Chondrocyte (in vitro differentiated cells): ENCODE measurements at regions not wholly inside any gene's neighbourhood (a gene's known extent, or its start where the extent isn't known, plus 50 kb on each side); places are given as distances from the start of the nearest gene placed in this dataset.
A peak's percentile ranks its signal among the peaks of the same experiment; 100 is the strongest.
"Not testable (repeated sequence)": the region's sequence is repeated elsewhere in the genome, so short reads cannot be mapped to it uniquely, and the experiment has no call there.

Experiments used
- DNase-seq: peaks from one replicate; pipeline ENCODE4 v3.0.0; 2021; ENCODE audit warnings: mixed read lengths, low spot score
- H3K27ac Mint-ChIP-seq: one replicate; pipeline ENCODE4 v1.8.0; 2021; ENCODE audit warnings: mild to moderate bottlenecking, moderate library complexity, mixed read lengths; ENCODE audit not compliant: unreplicated experiment
- H3K27me3 Mint-ChIP-seq: 2 replicates; pipeline ENCODE4 v1.8.0; 2021; ENCODE audit warnings: low read depth, mixed read lengths
- H3K36me3 Mint-ChIP-seq: 2 replicates; pipeline ENCODE4 v1.8.0; 2021; ENCODE audit warnings: low read depth, mixed read lengths
- H3K4me1 Mint-ChIP-seq: 2 replicates; pipeline ENCODE4 v1.8.0; 2021; ENCODE audit warnings: low read depth, mild to moderate bottlenecking, mixed read lengths
- H3K4me3 Mint-ChIP-seq: one replicate; pipeline ENCODE4 v1.8.0; 2021; ENCODE audit warnings: mild to moderate bottlenecking, moderate library complexity, mixed read lengths; ENCODE audit not compliant: unreplicated experiment
- H3K9me3 Mint-ChIP-seq: 2 replicates; pipeline ENCODE4 v1.8.0; 2021; ENCODE audit warnings: low read depth, mixed read lengths
- TF ChIP-seq, protein P1 (sequence below): fragments of 200-600 bp; sonication (generic); IDR thresholded peaks from 2 replicates; pipeline ENCODE4 v1.5.0; 2021; ENCODE audit warnings: antibody characterized with exemption, mild to moderate bottlenecking, moderate library complexity

DNA sequence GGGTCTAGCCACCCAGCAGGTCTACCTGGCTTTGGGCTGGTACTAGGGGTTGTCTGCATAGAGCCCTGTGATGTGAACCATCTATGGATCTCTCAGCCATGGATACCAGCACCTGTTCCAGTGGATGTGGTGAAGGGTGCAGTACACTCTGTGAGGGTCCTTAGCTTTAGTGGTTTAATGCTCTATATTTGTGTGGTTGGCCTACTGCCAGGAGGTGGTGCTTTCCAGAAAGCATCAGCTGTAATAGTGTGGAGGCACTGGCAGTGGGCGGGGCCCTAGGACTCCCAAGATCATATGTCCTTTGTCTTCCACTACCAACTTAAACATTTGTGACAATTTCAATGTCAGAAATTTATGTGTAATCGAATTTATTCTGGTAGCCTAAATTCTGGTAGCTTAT lies 1065.1 kb downstream of the RPIA start:
- peaks cover 47% of the 10 kb centered on the region for H3K9me3 Mint-ChIP-seq
- H3K36me3 Mint-ChIP-seq, H3K27ac Mint-ChIP-seq, H3K4me1 Mint-ChIP-seq, H3K4me3 Mint-ChIP-seq, H3K27me3 Mint-ChIP-seq: not testable (repeated sequence)
- DNase-seq, result peak; percentile 58

DNA sequence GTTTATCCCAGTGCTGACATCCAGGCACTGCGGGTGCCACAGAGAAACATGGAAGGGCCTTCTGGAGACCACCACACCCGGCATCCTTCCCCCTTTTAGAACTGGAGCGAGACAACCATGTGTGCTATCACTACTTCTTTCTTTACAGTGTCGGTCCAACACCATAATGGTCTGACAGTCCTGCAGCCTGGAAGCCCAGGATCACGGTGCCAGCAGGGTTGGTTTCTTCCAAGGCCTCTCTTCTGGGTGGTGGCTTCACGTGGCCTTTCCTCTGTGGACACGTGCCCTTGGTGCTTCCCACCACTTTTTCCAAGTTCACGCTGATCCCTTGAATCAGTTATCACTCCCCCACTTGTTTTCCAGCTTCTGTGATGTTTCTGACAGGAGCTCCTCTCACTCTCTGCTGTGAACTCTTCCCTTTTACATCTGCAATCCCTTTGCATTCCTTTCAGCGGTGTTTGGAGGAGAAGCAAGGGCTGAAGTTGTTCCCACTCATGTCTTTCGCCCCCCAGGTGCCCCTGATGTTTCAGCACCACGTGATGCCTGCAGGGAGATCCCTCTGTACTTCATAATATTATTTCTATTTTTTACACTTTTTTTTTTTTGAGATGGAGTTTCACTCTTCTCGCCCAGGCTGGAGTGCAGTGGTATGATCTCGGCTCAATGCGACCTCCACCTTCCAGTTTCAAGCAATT lies 1067.0 kb downstream of the RPIA start:
- H3K27ac Mint-ChIP-seq, H3K36me3 Mint-ChIP-seq, H3K27me3 Mint-ChIP-seq, H3K4me3 Mint-ChIP-seq, H3K4me1 Mint-ChIP-seq: not testable (repeated sequence)
- DNase-seq, result peak; percentile 58
- H3K9me3 Mint-ChIP-seq, result peaks cover 55% of the 10 kb centered on the region

DNA sequence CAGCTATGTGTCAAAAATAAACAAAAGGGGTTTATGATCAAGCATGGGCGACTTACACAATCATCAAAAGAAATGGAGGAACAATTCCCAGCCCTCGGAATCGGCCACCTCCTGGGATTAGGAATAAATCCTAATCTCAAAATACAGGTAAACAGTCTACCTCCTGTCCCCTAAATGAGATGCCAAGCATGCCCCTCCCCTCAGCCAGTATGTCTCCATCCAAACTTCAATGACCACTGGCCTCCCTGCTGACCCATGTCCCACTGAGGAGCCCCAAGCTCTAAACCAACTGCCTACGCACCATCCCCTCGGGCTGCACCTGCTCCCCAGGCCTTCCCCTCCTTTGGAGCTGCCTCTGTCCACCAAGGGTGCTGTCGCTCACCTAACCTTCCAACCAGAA lies 1069.3 kb downstream of the RPIA start:
- H3K36me3 Mint-ChIP-seq, H3K27me3 Mint-ChIP-seq, H3K27ac Mint-ChIP-seq, H3K4me3 Mint-ChIP-seq, H3K4me1 Mint-ChIP-seq: not testable (repeated sequence)
- peak; percentile 44 for DNase-seq
- H3K9me3 Mint-ChIP-seq, result peaks cover 58% of the 10 kb centered on the region

DNA sequence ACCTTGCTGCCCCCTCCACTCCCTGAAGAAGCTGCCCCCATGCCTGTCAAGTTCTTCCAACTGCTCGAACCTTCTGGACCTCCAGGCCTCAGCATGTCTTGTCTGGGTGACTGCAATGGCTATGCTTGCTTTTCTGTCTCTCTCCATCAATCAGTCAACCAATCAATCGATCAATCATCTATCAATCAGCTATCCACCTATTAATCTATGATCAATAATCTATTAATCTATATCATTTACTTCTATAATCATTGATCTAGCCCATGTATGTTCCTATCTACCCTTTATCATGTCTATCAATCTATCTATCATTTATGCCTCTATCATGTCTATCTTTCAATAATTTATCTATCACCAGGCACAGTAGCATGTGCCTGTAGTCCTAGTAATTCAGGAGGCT lies 1069.7 kb downstream of the RPIA start:
- H3K9me3 Mint-ChIP-seq, result peaks cover 57% of the 10 kb centered on the region
- not testable (repeated sequence) for DNase-seq, H3K4me3 Mint-ChIP-seq, H3K4me1 Mint-ChIP-seq, H3K27ac Mint-ChIP-seq, H3K36me3 Mint-ChIP-seq, H3K27me3 Mint-ChIP-seq

DNA sequence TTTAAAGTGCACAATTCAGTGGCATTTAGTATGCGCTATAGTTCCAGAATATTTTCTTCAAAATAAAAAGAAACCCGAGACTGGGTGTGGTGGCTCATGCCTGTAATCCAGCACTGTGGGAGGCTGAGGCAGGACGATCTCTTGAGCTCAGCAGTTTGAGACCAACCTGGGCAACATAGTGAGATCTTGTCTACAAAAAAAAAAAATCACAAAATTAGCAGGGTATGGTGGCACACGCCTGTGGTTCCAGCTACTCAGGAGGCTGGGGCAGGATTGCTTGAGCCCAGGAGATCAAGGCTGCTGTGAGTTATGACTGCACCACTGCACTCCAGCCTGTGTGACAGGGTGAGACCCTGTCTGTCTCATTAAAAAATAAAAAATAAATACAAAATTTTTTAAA lies 1070.4 kb downstream of the RPIA start:
- H3K4me3 Mint-ChIP-seq, H3K36me3 Mint-ChIP-seq, H3K27me3 Mint-ChIP-seq, H3K4me1 Mint-ChIP-seq, H3K27ac Mint-ChIP-seq: not testable (repeated sequence)
- peaks cover 55% of the 10 kb centered on the region for H3K9me3 Mint-ChIP-seq
- peak; percentile 36 for DNase-seq

DNA sequence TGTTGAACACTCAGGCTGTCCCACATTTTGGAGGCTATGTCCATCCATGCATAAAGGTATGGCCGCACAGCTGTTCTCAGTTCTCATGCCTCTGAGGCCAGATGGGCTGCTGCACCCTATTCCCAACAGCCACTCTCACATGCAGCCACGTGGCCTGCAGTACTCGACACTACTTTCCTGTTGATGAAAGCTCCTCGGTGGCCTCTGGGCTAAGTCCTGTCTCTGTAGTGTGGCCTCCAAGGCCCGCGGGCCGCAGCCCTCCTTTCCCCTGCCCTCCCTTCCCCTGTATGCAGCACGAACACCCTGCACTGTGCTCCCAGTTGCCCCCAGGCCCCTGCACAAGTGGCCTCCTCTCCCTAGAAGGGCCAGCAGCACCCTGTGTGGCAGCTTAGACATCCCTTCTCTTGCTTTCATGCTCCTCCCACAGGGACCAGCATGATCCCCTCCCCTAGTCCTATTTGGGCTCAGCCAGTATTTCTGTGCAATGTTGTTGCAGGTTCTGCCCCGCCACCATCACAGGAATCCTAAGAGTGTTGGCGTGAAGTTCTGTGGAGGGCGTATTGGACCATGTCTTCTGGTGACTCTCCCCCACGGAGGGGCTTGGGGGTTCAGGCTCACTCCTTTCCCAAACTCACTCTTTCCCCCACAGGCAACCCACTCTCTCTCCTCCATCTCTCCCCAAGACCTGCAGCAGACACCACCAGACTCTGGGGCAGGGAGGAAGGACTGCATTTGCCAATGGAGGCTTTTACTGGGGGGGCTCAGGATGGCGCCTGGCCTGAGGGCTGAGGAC lies 1071.2 kb downstream of the RPIA start:
- H3K4me3 Mint-ChIP-seq, H3K27ac Mint-ChIP-seq, H3K36me3 Mint-ChIP-seq, H3K27me3 Mint-ChIP-seq, H3K4me1 Mint-ChIP-seq: not testable (repeated sequence)
- peaks cover 56% of the 10 kb centered on the region for H3K9me3 Mint-ChIP-seq
- peak; percentile 92 for DNase-seq

DNA sequence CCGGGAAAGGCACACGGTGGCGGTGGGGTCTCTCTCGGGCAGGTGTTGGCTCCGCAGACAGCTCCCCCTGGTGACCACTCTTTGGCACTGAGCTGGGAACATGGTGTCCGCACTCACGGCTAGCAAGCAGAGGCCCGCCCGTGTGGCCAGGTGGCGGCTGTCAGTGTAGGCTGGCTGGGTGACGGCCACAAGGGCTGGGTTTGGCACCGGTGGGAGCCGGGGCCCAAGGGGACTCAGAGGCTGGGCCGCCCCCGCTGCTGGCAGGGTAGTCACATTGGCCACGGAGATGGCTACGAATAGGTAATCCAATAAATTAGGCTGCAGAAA lies 1071.7 kb downstream of the RPIA start:
- Mint-ChIP-seq H3K4me1 (no peaks in the 10 kb centered on the region), H3K9me3 (peaks cover 54% of the 10 kb centered on the region), H3K27me3 (no peaks in the 10 kb centered on the region), H3K36me3 (no peaks in the 10 kb centered on the region), H3K27ac (no peak overlapping the region), H3K4me3 (no peak overlapping the region)
- DNase-seq, result peak; percentile 96
- TF ChIP-seq, protein P1, sequence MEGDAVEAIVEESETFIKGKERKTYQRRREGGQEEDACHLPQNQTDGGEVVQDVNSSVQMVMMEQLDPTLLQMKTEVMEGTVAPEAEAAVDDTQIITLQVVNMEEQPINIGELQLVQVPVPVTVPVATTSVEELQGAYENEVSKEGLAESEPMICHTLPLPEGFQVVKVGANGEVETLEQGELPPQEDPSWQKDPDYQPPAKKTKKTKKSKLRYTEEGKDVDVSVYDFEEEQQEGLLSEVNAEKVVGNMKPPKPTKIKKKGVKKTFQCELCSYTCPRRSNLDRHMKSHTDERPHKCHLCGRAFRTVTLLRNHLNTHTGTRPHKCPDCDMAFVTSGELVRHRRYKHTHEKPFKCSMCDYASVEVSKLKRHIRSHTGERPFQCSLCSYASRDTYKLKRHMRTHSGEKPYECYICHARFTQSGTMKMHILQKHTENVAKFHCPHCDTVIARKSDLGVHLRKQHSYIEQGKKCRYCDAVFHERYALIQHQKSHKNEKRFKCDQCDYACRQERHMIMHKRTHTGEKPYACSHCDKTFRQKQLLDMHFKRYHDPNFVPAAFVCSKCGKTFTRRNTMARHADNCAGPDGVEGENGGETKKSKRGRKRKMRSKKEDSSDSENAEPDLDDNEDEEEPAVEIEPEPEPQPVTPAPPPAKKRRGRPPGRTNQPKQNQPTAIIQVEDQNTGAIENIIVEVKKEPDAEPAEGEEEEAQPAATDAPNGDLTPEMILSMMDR, result no peak

DNA sequence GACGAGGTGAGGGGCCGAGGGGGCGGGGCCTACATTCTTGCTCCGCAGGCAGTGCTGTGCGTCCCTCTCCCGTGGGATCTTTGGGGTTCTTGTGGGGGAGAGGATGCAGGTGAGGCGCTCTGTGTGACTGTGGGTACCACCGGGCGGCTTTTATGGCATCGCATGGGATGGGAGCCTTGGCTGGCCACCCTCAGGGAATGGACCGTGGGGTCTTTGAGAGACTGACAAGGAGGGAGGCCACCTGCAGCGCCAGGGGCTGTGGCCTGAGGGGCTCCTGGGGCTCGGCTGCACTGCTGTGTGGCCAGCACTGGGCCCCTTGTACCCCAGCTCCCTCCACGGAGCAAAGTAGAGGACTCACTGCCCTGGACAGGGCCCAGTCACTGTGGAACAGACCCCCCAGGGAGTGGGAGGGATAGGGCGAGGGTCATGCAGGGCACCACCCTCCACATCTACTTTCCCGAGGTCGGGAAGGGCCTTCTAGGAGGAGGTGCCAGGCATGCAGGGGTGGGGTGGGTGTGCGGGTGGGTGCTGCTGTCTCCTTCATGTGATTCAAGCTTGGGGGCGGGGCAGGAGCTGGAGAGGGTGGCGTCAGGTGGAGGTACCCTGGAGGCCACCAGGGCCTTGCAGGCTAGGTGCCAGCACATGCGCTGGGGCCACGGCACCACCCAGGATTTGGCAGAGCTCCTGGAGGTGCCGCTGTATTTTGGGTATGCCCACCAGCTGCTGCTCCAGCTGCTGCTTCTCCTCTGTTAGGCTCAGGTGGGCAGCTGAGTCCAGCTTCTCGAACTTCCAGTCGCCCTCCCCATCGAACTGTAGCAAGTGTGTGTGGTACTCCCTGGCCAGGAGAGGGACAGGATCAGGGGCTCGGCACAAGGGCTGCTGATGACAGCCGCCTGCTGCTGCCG lies 1072.4 kb downstream of the RPIA start:
- peak; percentile 96 for DNase-seq
- no peak overlapping the region for H3K4me3 Mint-ChIP-seq
- TF ChIP-seq, protein P1, result no peak
- H3K4me1 Mint-ChIP-seq, result no peaks in the 10 kb centered on the region
- H3K36me3 Mint-ChIP-seq, result no peaks in the 10 kb centered on the region
- H3K9me3 Mint-ChIP-seq, result peaks cover 54% of the 10 kb centered on the region
- no peaks in the 10 kb centered on the region for H3K27me3 Mint-ChIP-seq
- H3K27ac Mint-ChIP-seq, result no peak overlapping the region

DNA sequence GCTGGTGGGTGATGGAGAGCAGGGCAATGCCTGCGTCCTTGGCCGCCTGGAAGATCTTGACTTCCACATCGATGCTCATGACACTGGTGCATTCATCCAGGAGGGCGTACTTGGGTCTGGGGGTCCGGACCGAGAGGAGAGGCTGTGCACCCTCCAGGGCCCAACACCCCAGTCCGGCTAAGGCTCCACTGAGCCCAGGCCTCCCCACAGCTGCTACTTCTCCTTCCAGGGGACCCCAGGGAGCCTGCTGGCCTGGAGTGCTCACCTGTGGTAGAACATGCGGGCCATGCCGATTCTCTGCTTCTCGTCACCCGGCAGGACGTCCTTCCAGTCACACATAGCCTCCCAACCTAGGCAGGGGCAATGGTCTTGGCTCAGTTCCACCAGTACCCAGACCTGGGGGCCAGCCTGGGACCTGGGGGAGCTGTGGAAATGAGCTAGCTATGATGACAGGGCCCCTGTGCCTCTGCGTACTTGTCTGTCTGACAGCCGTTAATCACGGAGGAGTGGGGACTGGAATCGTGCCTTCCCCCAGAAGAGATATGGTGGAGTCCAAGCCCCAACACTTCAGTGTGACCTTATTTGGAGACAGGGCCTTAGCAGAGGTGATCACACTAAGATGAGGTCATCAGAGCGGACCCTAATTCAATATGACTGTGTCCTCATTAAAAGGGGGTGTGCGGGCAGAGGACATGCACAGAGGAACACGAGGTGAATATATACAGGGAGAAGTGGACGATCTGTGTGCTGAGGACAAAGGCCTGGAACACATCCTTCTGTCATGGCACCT lies 1073.3 kb downstream of the RPIA start:
- H3K4me1 Mint-ChIP-seq, H3K27ac Mint-ChIP-seq, H3K36me3 Mint-ChIP-seq, H3K27me3 Mint-ChIP-seq, H3K4me3 Mint-ChIP-seq: not testable (repeated sequence)
- H3K9me3 Mint-ChIP-seq, result peaks cover 59% of the 10 kb centered on the region
- DNase-seq, result peak; percentile 97

DNA sequence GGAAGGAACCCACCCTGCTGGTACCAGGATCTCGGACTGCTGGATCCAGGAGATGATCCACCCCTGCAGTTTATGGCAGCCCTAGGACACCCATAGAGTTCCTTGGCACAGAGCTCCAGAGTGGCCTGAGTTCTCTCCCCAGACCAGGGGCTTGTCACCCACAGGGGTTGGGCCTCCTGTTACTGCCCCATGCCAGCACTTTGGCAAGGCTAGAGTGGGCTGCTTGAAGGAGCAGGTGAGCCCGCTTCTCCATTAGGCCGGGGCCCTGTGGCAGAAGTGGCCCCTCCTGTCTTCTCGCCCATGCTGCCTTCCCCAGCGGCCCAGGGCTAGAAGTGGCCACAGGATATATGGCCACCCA lies 1073.9 kb downstream of the RPIA start:
- not testable (repeated sequence) for H3K4me3 Mint-ChIP-seq, H3K27me3 Mint-ChIP-seq, H3K27ac Mint-ChIP-seq, H3K4me1 Mint-ChIP-seq, H3K36me3 Mint-ChIP-seq
- peaks cover 59% of the 10 kb centered on the region for H3K9me3 Mint-ChIP-seq
- peak; percentile 95 for DNase-seq
